GM23338 (cell line): ENCODE measurements at regions not wholly inside any gene's neighbourhood (a gene's known extent, or its start where the extent isn't known, plus 50 kb on each side); places are given as distances from the start of the nearest gene placed in this dataset.

Experiments used
- ATAC-seq: fragments of 200-7000 bp; cut with Tn5 transposase; 3 replicates; pipeline ENCODE4 v1.9.1; 2020
- DNase-seq: peaks from one replicate; pipeline ENCODE4 v3.0.0-alpha.2; 2015; ENCODE audit warnings: low spot score
- H2AFZ ChIP-seq: fragments of 200-600 bp; sonication (generic); 2 replicates; pipeline ENCODE4 v1.8.0; 2016; ENCODE audit warnings: antibody characterized with exemption, mild to moderate bottlenecking, moderate library complexity
- H3F3A ChIP-seq: fragments of 200-600 bp; sonication (generic); replicated peaks from 2 replicates; pipeline ENCODE4 v1.8.0; 2017; ENCODE audit warnings: antibody characterized with exemption, mixed run types, low read depth
- H3K27ac ChIP-seq: fragments of 200-600 bp; sonication (generic); 2 replicates; pipeline ENCODE4 v1.6.1; 2016; ENCODE audit warnings: low read depth
- H3K27me3 ChIP-seq: fragments of 200-600 bp; sonication (generic); 2 replicates; pipeline ENCODE4 v1.8.0; 2016; ENCODE audit warnings: mild to moderate bottlenecking, mixed run types, moderate library complexity; ENCODE audit not compliant: insufficient read depth
- H3K36me3 ChIP-seq: fragments of 200-600 bp; sonication (generic); 2 replicates; pipeline ENCODE4 v1.8.0; 2016; ENCODE audit warnings: mild to moderate bottlenecking; ENCODE audit not compliant: insufficient read depth
- H3K4me1 ChIP-seq: fragments of 200-600 bp; sonication (generic); 2 replicates; pipeline ENCODE4 v1.8.0; 2016; ENCODE audit warnings: mild to moderate bottlenecking, moderate library complexity; ENCODE audit not compliant: insufficient read depth
- H3K4me2 ChIP-seq: fragments of 200-600 bp; sonication (generic); 2 replicates; pipeline ENCODE4 v1.7.1; 2017; ENCODE audit warnings: mixed run types
- H3K4me3 ChIP-seq: fragments of 200-600 bp; sonication (generic); 2 replicates; pipeline ENCODE4 v1.6.1; 2016; ENCODE audit warnings: mixed run types
- H3K79me2 ChIP-seq: fragments of 200-600 bp; sonication (generic); replicated peaks from 2 replicates; pipeline ENCODE4 v1.8.0; 2017; ENCODE audit warnings: mild to moderate bottlenecking; ENCODE audit not compliant: insufficient read depth
- H3K9me2 ChIP-seq: fragments of 200-600 bp; sonication (generic); 2 replicates; pipeline ENCODE4 v1.8.0; 2017; ENCODE audit not compliant: insufficient read depth
- H4K20me1 ChIP-seq: fragments of 200-600 bp; sonication (generic); replicated peaks from 2 replicates; pipeline ENCODE4 v1.8.0; 2017; ENCODE audit warnings: mild to moderate bottlenecking; ENCODE audit not compliant: insufficient read depth
- H3K27ac Mint-ChIP-seq: 2 replicates; pipeline ENCODE4 v1.8.0; 2020; ENCODE audit warnings: inconsistent platforms, mild to moderate bottlenecking, moderate library complexity, mixed read lengths
- H3K27me3 Mint-ChIP-seq: 3 replicates; pipeline ENCODE4 v1.8.0; 2022; ENCODE audit warnings: low read depth, mild to moderate bottlenecking, moderate library complexity, mixed read lengths, inconsistent platforms; ENCODE audit not compliant: insufficient read depth, poor library complexity
- H3K36me3 Mint-ChIP-seq: 3 replicates; pipeline ENCODE4 v1.8.0; 2021; ENCODE audit warnings: low read depth, mild to moderate bottlenecking, inconsistent platforms, moderate library complexity, mixed read lengths
- H3K4me1 Mint-ChIP-seq: 3 replicates; pipeline ENCODE4 v1.8.0; 2020; ENCODE audit warnings: mild to moderate bottlenecking, inconsistent platforms, mixed read lengths
- H3K4me3 Mint-ChIP-seq: 3 replicates; pipeline ENCODE4 v1.8.0; 2021; ENCODE audit warnings: moderate library complexity, mild to moderate bottlenecking, inconsistent platforms, mixed read lengths
- H3K9me3 Mint-ChIP-seq: 3 replicates; pipeline ENCODE4 v1.8.0; 2020; ENCODE audit warnings: moderate library complexity, mild to moderate bottlenecking, inconsistent platforms, mixed read lengths
- CREB1 ChIP-seq: fragments of 250-450 bp; sonication (Bioruptor Pico); IDR thresholded peaks from 2 replicates; pipeline ENCODE4 v1.5.0; 2020; ENCODE audit warnings: low read depth, mild to moderate bottlenecking, moderate library complexity
- EZH2 ChIP-seq: fragments of 200-600 bp; sonication (generic); IDR thresholded peaks from one replicate; pipeline ENCODE4 v1.8.0; 2017; ENCODE audit warnings: antibody characterized with exemption, mild to moderate bottlenecking, low read depth; ENCODE audit not compliant: unreplicated experiment
- EZH2phosphoT487 ChIP-seq: fragments of 200-600 bp; sonication (generic); IDR thresholded peaks from one replicate; pipeline ENCODE4 v1.8.1; 2018; ENCODE audit warnings: antibody characterized with exemption; ENCODE audit not compliant: unreplicated experiment
- NANOG ChIP-seq: IDR thresholded peaks from 2 replicates; pipeline ENCODE4 v1.6.1; 2016; ENCODE audit warnings: antibody characterized with exemption, borderline replicate concordance
- POLR2AphosphoS5 ChIP-seq: IDR thresholded peaks from 2 replicates; pipeline ENCODE4 v1.6.1; 2016; ENCODE audit warnings: antibody characterized with exemption, low read depth
- STAT1 ChIP-seq: IDR thresholded peaks from one replicate; pipeline ENCODE4 v1.6.1; 2016; ENCODE audit warnings: antibody characterized with exemption; ENCODE audit not compliant: unreplicated experiment
- ZNF114 ChIP-seq: fragments of 250-450 bp; sonication (Bioruptor Pico); IDR thresholded peaks from 2 replicates; pipeline ENCODE4 v1.5.0; 2020; ENCODE audit warnings: mild to moderate bottlenecking, moderate library complexity
- ZNF331 ChIP-seq: fragments of 250-450 bp; sonication (Bioruptor Pico); IDR thresholded peaks from 2 replicates; pipeline ENCODE4 v1.5.0; 2020; ENCODE audit warnings: low read depth, mild to moderate bottlenecking, moderate library complexity
- TF ChIP-seq, protein P1 (sequence below), 2 experiments: fragments of 200-600 bp in 1 of 2; sonication (generic) in 1 of 2; conservative IDR thresholded peaks; 2 replicates each; pipeline versions ENCODE4 v1.5.1 to v1.6.1; 2016 to 2017; ENCODE audit warnings: antibody characterized with exemption in 2 of 2, low read depth in 2 of 2, mild to moderate bottlenecking in 2 of 2, moderate library complexity in 1 of 2
- TF ChIP-seq, protein P2 (sequence below): fragments of 250-450 bp; sonication (Bioruptor Pico); IDR thresholded peaks from 2 replicates; pipeline ENCODE4 v1.5.0; 2020; ENCODE audit warnings: mild to moderate bottlenecking, moderate library complexity
- TF ChIP-seq, protein P3 (sequence below): IDR thresholded peaks from one replicate; pipeline ENCODE4 v1.6.1; 2018; ENCODE audit warnings: antibody characterized with exemption; ENCODE audit not compliant: unreplicated experiment
- TF ChIP-seq, protein P4 (sequence below): IDR thresholded peaks from 2 replicates; pipeline ENCODE4 v1.6.1; 2016; ENCODE audit warnings: antibody characterized with exemption

DNA sequence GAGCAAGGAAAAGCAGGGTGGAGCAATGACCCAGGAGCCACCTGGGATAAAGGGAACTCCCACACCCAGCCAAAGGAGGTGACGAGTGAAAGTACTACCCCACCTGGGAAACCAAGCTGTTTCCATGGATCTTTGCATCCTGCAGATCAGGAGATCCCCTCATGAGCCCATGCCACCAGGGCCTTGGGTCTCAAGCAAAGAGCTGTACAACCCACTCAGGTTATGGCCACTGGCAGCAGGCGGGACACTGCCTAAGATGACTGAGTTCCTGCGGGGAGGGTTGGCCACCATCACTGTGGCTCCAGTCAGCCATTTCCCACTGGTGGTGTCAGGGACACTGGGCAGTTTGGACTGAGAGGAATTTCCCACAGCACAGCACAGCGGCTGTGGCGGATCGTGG is 225.7 kb downstream of the CDH9 start:
- Histone ChIP-seq H3K4me1 (no peaks in the 10 kb centered on the region), H3F3A (no peaks in the 10 kb centered on the region), H3K9me2 (no peaks in the 10 kb centered on the region), H3K27ac (no peak overlapping the region), H4K20me1 (no peaks in the 10 kb centered on the region), H2AFZ (no peak overlapping the region), H3K4me2 (no peak overlapping the region), H3K36me3 (no peaks in the 10 kb centered on the region), H3K79me2 (no peaks in the 10 kb centered on the region), H3K27me3 (no peaks in the 10 kb centered on the region), H3K4me3 (no peak overlapping the region)
- H3K36me3 Mint-ChIP-seq, result peaks cover 9% of the 10 kb centered on the region
- peaks cover 2% of the 10 kb centered on the region for H3K27me3 Mint-ChIP-seq
- ATAC-seq (no peak), DNase-seq (no peak)
- no peak overlapping the region for H3K27ac Mint-ChIP-seq
- TF ChIP-seq, protein P1, sequence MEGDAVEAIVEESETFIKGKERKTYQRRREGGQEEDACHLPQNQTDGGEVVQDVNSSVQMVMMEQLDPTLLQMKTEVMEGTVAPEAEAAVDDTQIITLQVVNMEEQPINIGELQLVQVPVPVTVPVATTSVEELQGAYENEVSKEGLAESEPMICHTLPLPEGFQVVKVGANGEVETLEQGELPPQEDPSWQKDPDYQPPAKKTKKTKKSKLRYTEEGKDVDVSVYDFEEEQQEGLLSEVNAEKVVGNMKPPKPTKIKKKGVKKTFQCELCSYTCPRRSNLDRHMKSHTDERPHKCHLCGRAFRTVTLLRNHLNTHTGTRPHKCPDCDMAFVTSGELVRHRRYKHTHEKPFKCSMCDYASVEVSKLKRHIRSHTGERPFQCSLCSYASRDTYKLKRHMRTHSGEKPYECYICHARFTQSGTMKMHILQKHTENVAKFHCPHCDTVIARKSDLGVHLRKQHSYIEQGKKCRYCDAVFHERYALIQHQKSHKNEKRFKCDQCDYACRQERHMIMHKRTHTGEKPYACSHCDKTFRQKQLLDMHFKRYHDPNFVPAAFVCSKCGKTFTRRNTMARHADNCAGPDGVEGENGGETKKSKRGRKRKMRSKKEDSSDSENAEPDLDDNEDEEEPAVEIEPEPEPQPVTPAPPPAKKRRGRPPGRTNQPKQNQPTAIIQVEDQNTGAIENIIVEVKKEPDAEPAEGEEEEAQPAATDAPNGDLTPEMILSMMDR (conservative IDR thresholded peaks at IDR 0.05; ENCODE audit: low read depth in 2 of 2), result no peak
- TF ChIP-seq EZH2phosphoT487 (no peak), POLR2AphosphoS5 (no peak), ZNF114 (CRISPR knock-in tag) (no peak), NANOG (no peak), EZH2 (no peak), CREB1 (CRISPR knock-in tag) (no peak), STAT1 (no peak), ZNF331 (CRISPR knock-in tag) (no peak)
- TF ChIP-seq, protein P2, sequence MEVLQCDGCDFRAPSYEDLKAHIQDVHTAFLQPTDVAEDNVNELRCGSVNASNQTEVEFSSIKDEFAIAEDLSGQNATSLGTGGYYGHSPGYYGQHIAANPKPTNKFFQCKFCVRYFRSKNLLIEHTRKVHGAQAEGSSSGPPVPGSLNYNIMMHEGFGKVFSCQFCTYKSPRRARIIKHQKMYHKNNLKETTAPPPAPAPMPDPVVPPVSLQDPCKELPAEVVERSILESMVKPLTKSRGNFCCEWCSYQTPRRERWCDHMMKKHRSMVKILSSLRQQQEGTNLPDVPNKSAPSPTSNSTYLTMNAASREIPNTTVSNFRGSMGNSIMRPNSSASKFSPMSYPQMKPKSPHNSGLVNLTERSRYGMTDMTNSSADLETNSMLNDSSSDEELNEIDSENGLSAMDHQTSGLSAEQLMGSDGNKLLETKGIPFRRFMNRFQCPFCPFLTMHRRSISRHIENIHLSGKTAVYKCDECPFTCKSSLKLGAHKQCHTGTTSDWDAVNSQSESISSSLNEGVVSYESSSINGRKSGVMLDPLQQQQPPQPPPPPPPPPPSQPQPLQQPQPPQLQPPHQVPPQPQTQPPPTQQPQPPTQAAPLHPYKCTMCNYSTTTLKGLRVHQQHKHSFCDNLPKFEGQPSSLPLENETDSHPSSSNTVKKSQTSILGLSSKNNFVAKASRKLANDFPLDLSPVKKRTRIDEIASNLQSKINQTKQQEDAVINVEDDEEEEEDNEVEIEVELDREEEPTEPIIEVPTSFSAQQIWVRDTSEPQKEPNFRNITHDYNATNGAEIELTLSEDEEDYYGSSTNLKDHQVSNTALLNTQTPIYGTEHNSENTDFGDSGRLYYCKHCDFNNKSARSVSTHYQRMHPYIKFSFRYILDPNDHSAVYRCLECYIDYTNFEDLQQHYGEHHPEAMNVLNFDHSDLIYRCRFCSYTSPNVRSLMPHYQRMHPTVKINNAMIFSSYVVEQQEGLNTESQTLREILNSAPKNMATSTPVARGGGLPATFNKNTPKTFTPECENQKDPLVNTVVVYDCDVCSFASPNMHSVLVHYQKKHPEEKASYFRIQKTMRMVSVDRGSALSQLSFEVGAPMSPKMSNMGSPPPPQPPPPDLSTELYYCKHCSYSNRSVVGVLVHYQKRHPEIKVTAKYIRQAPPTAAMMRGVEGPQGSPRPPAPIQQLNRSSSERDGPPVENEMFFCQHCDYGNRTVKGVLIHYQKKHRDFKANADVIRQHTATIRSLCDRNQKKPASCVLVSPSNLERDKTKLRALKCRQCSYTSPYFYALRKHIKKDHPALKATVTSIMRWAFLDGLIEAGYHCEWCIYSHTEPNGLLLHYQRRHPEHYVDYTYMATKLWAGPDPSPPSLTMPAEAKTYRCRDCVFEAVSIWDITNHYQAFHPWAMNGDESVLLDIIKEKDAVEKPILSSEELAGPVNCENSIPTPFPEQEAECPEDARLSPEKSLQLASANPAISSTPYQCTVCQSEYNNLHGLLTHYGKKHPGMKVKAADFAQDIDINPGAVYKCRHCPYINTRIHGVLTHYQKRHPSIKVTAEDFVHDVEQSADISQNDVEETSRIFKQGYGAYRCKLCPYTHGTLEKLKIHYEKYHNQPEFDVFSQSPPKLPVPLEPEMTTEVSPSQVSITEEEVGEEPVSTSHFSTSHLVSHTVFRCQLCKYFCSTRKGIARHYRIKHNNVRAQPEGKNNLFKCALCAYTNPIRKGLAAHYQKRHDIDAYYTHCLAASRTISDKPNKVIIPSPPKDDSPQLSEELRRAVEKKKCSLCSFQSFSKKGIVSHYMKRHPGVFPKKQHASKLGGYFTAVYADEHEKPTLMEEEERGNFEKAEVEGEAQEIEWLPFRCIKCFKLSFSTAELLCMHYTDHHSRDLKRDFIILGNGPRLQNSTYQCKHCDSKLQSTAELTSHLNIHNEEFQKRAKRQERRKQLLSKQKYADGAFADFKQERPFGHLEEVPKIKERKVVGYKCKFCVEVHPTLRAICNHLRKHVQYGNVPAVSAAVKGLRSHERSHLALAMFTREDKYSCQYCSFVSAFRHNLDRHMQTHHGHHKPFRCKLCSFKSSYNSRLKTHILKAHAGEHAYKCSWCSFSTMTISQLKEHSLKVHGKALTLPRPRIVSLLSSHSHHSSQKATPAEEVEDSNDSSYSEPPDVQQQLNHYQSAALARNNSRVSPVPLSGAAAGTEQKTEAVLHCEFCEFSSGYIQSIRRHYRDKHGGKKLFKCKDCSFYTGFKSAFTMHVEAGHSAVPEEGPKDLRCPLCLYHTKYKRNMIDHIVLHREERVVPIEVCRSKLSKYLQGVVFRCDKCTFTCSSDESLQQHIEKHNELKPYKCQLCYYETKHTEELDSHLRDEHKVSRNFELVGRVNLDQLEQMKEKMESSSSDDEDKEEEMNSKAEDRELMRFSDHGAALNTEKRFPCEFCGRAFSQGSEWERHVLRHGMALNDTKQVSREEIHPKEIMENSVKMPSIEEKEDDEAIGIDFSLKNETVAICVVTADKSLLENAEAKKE (CRISPR knock-in tag), result no peak
- TF ChIP-seq, protein P3, sequence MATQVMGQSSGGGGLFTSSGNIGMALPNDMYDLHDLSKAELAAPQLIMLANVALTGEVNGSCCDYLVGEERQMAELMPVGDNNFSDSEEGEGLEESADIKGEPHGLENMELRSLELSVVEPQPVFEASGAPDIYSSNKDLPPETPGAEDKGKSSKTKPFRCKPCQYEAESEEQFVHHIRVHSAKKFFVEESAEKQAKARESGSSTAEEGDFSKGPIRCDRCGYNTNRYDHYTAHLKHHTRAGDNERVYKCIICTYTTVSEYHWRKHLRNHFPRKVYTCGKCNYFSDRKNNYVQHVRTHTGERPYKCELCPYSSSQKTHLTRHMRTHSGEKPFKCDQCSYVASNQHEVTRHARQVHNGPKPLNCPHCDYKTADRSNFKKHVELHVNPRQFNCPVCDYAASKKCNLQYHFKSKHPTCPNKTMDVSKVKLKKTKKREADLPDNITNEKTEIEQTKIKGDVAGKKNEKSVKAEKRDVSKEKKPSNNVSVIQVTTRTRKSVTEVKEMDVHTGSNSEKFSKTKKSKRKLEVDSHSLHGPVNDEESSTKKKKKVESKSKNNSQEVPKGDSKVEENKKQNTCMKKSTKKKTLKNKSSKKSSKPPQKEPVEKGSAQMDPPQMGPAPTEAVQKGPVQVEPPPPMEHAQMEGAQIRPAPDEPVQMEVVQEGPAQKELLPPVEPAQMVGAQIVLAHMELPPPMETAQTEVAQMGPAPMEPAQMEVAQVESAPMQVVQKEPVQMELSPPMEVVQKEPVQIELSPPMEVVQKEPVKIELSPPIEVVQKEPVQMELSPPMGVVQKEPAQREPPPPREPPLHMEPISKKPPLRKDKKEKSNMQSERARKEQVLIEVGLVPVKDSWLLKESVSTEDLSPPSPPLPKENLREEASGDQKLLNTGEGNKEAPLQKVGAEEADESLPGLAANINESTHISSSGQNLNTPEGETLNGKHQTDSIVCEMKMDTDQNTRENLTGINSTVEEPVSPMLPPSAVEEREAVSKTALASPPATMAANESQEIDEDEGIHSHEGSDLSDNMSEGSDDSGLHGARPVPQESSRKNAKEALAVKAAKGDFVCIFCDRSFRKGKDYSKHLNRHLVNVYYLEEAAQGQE, result no peak
- TF ChIP-seq, protein P4, sequence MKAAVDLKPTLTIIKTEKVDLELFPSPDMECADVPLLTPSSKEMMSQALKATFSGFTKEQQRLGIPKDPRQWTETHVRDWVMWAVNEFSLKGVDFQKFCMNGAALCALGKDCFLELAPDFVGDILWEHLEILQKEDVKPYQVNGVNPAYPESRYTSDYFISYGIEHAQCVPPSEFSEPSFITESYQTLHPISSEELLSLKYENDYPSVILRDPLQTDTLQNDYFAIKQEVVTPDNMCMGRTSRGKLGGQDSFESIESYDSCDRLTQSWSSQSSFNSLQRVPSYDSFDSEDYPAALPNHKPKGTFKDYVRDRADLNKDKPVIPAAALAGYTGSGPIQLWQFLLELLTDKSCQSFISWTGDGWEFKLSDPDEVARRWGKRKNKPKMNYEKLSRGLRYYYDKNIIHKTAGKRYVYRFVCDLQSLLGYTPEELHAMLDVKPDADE, result no peak
- no peak overlapping the region for H3K4me3 Mint-ChIP-seq
- peaks cover 17% of the 10 kb centered on the region for H3K9me3 Mint-ChIP-seq
- H3K4me1 Mint-ChIP-seq, result no peaks in the 10 kb centered on the region
